ENCODE measurements at regions not wholly inside any gene's neighbourhood (a gene's known extent, or its start where the extent isn't known, plus 50 kb on each side); places are given as distances from the start of the nearest gene placed in this dataset.
"Not testable (repeated sequence)": the region's sequence is repeated elsewhere in the genome, so short reads cannot be mapped to it uniquely, and the experiment has no call there.

- H3K4me3 Mint-ChIP-seq; intact Hi-C loops (cut with DNase I, micrococcal nuclease); H3K27me3 Mint-ChIP-seq; CTCF ChIA-PET; H3K27ac Mint-ChIP-seq; POLR2A ChIA-PET; H3K4me1 Mint-ChIP-seq; ATAC-seq; H3K36me3 Mint-ChIP-seq (ENCODE audit: low read depth); DNase-seq: not testable (repeated sequence)
- peaks cover 13% of the 10 kb centered on the region for H3K9me3 Mint-ChIP-seq (ENCODE audit: low read depth)
Measured at GRCh38 chr13:68893721-68894120, 1213.9 kb upstream of the ATXN8OS start.

- H3K27ac Mint-ChIP-seq, POLR2A ChIA-PET: not testable (repeated sequence)
Measured at GRCh38 chr13:68892596-68892995, 1215.0 kb upstream of the ATXN8OS start.

GRCh38 chr13:68890101-68890500 is 1217.5 kb upstream of the ATXN8OS start:
- H3K4me1 Mint-ChIP-seq; H3K36me3 Mint-ChIP-seq (ENCODE audit: low read depth); H3K27ac Mint-ChIP-seq; DNase-seq; ATAC-seq; H3K27me3 Mint-ChIP-seq; H3K4me3 Mint-ChIP-seq; CTCF ChIA-PET; POLR2A ChIA-PET; intact Hi-C loops (cut with DNase I, micrococcal nuclease): not testable (repeated sequence)
- peaks cover 13% of the 10 kb centered on the region for H3K9me3 Mint-ChIP-seq (ENCODE audit: low read depth)

More at GRCh38 chr13:68892596-68892995, 1215.0 kb upstream of the ATXN8OS start:
- DNase-seq; H3K4me3 Mint-ChIP-seq; intact Hi-C loops (cut with DNase I, micrococcal nuclease); H3K36me3 Mint-ChIP-seq (ENCODE audit: low read depth); ATAC-seq; CTCF ChIA-PET; H3K27me3 Mint-ChIP-seq; H3K4me1 Mint-ChIP-seq: not testable (repeated sequence)
- H3K9me3 Mint-ChIP-seq (ENCODE audit: low read depth) = peaks cover 14% of the 10 kb centered on the region

GRCh38 chr13:68888832-68889231 is 1218.8 kb upstream of the ATXN8OS start:
- Mint-ChIP-seq H3K27ac (no peak overlapping the region), H3K4me1 (no peaks in the 10 kb centered on the region), H3K36me3 (ENCODE audit: low read depth) (no peaks in the 10 kb centered on the region), H3K9me3 (ENCODE audit: low read depth) (peaks cover 13% of the 10 kb centered on the region), H3K27me3 (no peaks in the 10 kb centered on the region), H3K4me3 (no peak overlapping the region)
- ATAC-seq (no peak), DNase-seq (no peak)
- intact Hi-C loops (cut with DNase I, micrococcal nuclease) = no loop called here
- CTCF ChIA-PET = no interaction called here
- POLR2A ChIA-PET = no interaction called here

DNA sequence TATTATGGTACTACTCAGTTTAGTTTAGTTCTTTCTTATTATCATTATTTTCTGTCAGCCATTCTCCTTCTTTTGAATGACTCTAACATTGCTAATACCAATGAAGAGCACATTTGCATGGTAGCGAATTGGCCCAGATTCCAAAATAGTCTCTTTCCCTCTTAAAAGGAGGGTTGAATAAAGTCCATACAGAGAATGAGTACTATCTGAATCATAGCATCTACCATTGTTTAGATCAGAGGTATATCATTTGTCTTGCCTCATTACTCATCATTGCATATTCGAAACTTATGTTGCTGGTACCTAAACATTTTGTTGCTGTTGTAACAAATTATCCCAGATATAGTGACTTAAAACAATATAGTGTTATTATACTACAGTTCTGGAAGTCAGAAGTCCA is 1235.3 kb upstream of the ATXN8OS start:
- H3K4me1 Mint-ChIP-seq = no peaks in the 10 kb centered on the region
- intact Hi-C loops (cut with DNase I, micrococcal nuclease) = no loop called here
- H3K9me3 Mint-ChIP-seq (ENCODE audit: low read depth) = peaks cover 3% of the 10 kb centered on the region
- ChIA-PET POLR2A (no interaction called here), CTCF (no interaction called here)
- ATAC-seq (no peak), DNase-seq (no peak)
- H3K27me3 Mint-ChIP-seq = no peaks in the 10 kb centered on the region
- H3K36me3 Mint-ChIP-seq (ENCODE audit: low read depth) = no peaks in the 10 kb centered on the region
- no peak overlapping the region for H3K27ac Mint-ChIP-seq
- H3K4me3 Mint-ChIP-seq = no peak overlapping the region

DNA sequence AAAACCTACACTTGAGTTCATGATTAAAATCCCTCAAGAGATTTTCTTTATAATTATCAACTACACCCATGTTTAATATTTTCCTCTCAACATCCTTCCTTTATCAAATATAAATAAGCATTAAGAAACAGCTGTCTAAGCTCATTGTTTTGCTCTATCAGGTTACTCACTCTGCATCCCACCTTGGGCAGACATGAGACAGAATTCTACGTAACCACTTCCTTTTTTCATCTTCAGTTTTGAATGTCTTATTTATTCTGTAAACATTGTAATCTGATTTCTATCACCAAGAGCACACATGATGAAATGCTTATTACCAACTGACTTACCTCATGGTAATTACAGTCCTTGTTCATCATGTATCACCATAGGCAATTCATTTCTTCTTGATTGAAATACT is 1256.6 kb upstream of the ATXN8OS start:
- H3K36me3 Mint-ChIP-seq (ENCODE audit: low read depth) = no peaks in the 10 kb centered on the region
- H3K4me3 Mint-ChIP-seq = no peak overlapping the region
- no peak overlapping the region for H3K27ac Mint-ChIP-seq
- ChIA-PET CTCF (no interaction called here), POLR2A (no interaction called here)
- no peaks in the 10 kb centered on the region for H3K27me3 Mint-ChIP-seq
- no peaks in the 10 kb centered on the region for H3K4me1 Mint-ChIP-seq
- ATAC-seq (no peak), DNase-seq (no peak)
- intact Hi-C loops (cut with DNase I, micrococcal nuclease) = no loop called here
- H3K9me3 Mint-ChIP-seq (ENCODE audit: low read depth) = peaks cover 19% of the 10 kb centered on the region

GRCh38 chr13:68850160-68850559 is 1257.5 kb upstream of the ATXN8OS start:
- intact Hi-C loops (cut with DNase I, micrococcal nuclease) = no loop called here
- POLR2A ChIA-PET = no interaction called here
- Mint-ChIP-seq H3K36me3 (ENCODE audit: low read depth) (no peaks in the 10 kb centered on the region), H3K4me1 (no peaks in the 10 kb centered on the region), H3K27me3 (no peaks in the 10 kb centered on the region), H3K4me3 (no peak overlapping the region), H3K9me3 (ENCODE audit: low read depth) (peaks cover 19% of the 10 kb centered on the region), H3K27ac (no peak overlapping the region)
- no peak for ATAC-seq
- DNase-seq = no peak
- CTCF ChIA-PET = no interaction called here

GRCh38 chr13:68846663-68847062 is 1261.0 kb upstream of the ATXN8OS start:
- Mint-ChIP-seq H3K27ac (no peak overlapping the region), H3K27me3 (no peaks in the 10 kb centered on the region), H3K9me3 (ENCODE audit: low read depth) (peaks cover 25% of the 10 kb centered on the region), H3K4me1 (no peaks in the 10 kb centered on the region), H3K4me3 (no peak overlapping the region), H3K36me3 (ENCODE audit: low read depth) (no peaks in the 10 kb centered on the region)
- no peak for DNase-seq
- CTCF ChIA-PET = no interaction called here
- no peak for ATAC-seq
- POLR2A ChIA-PET = no interaction called here
- intact Hi-C loops (cut with DNase I, micrococcal nuclease) = no loop called here

- no peaks in the 10 kb centered on the region for H3K27me3 Mint-ChIP-seq
- peaks cover 15% of the 10 kb centered on the region for H3K9me3 Mint-ChIP-seq (ENCODE audit: low read depth)
- DNase-seq (no peak), ATAC-seq (no peak)
- H3K36me3 Mint-ChIP-seq (ENCODE audit: low read depth) = no peaks in the 10 kb centered on the region
- intact Hi-C loops (cut with DNase I, micrococcal nuclease) = no loop called here
- no peak overlapping the region for H3K4me3 Mint-ChIP-seq
- POLR2A ChIA-PET = no interaction called here
- H3K4me1 Mint-ChIP-seq = no peaks in the 10 kb centered on the region
- CTCF ChIA-PET = interaction anchor here (1.6 kb wide), 1 partner anchor 31 kb away, joined by 4 read pairs; no protein-coding TSS in a partner anchor
- no peak overlapping the region for H3K27ac Mint-ChIP-seq
Measured at GRCh38 chr13:68834375-68834774, 1273.3 kb upstream of the ATXN8OS start.

- no peak overlapping the region for H3K27ac Mint-ChIP-seq
- intact Hi-C loops (cut with DNase I, micrococcal nuclease) = no loop called here
- DNase-seq (no peak), ATAC-seq (no peak)
- no peaks in the 10 kb centered on the region for H3K27me3 Mint-ChIP-seq
- peaks cover 14% of the 10 kb centered on the region for H3K9me3 Mint-ChIP-seq (ENCODE audit: low read depth)
- ChIA-PET CTCF (no interaction called here), POLR2A (no interaction called here)
- H3K4me1 Mint-ChIP-seq = no peaks in the 10 kb centered on the region
- H3K4me3 Mint-ChIP-seq = no peak overlapping the region
- H3K36me3 Mint-ChIP-seq (ENCODE audit: low read depth) = no peaks in the 10 kb centered on the region
Measured at GRCh38 chr13:68816715-68817114, 1290.9 kb upstream of the ATXN8OS start.

GRCh38 chr13:68813180-68813796 is 1294.3 kb upstream of the ATXN8OS start:
- Mint-ChIP-seq H3K27me3 (no peaks in the 10 kb centered on the region), H3K4me1 (no peaks in the 10 kb centered on the region), H3K9me3 (ENCODE audit: low read depth) (peaks cover 6% of the 10 kb centered on the region), H3K4me3 (no peak overlapping the region), H3K27ac (no peak overlapping the region), H3K36me3 (ENCODE audit: low read depth) (no peaks in the 10 kb centered on the region)
- DNase-seq = no peak
- POLR2A ChIA-PET = no interaction called here
- CTCF ChIA-PET = no interaction called here
- no peak for ATAC-seq
- intact Hi-C loops (cut with DNase I, micrococcal nuclease) = no loop called here

- POLR2A ChIA-PET = no interaction called here
- intact Hi-C loops (cut with DNase I, micrococcal nuclease) = no loop called here
- CTCF ChIA-PET = no interaction called here
- no peak overlapping the region for H3K27ac Mint-ChIP-seq
- peaks cover 5% of the 10 kb centered on the region for H3K9me3 Mint-ChIP-seq (ENCODE audit: low read depth)
- no peaks in the 10 kb centered on the region for H3K36me3 Mint-ChIP-seq (ENCODE audit: low read depth)
- ATAC-seq = no peak
- no peaks in the 10 kb centered on the region for H3K4me1 Mint-ChIP-seq
- DNase-seq = no peak
- H3K4me3 Mint-ChIP-seq = no peak overlapping the region
- H3K27me3 Mint-ChIP-seq = no peaks in the 10 kb centered on the region
Measured at GRCh38 chr13:68810660-68811059, 1297.0 kb upstream of the ATXN8OS start.

- CTCF ChIA-PET = no interaction called here
- Mint-ChIP-seq H3K27ac (no peak overlapping the region), H3K36me3 (ENCODE audit: low read depth) (no peaks in the 10 kb centered on the region), H3K4me3 (no peak overlapping the region), H3K4me1 (no peaks in the 10 kb centered on the region), H3K27me3 (no peaks in the 10 kb centered on the region), H3K9me3 (ENCODE audit: low read depth) (peaks cover 5% of the 10 kb centered on the region)
- POLR2A ChIA-PET = no interaction called here
- ATAC-seq (no peak), DNase-seq (no peak)
- intact Hi-C loops (cut with DNase I, micrococcal nuclease) = no loop called here
Measured at GRCh38 chr13:68808456-68808855, 1299.2 kb upstream of the ATXN8OS start.

Data from activated CD4-positive, alpha-beta T cell treated with anti-CD3 and anti-CD28 coated beads for 36 hours (primary cell).